C4-2B (cell line): ENCODE measurements at regions not wholly inside any gene's neighbourhood (a gene's known extent, or its start where the extent isn't known, plus 50 kb on each side); places are given as distances from the start of the nearest gene placed in this dataset.
"Not testable (repeated sequence)": the region's sequence is repeated elsewhere in the genome, so short reads cannot be mapped to it uniquely, and the experiment has no call there.

Source experiments
- H3K27ac ChIP-seq: fragments of 450-650 bp; 2 replicates; pipeline ENCODE4 v1.5.1; 2017
- ZFX ChIP-seq: fragments of 450-650 bp; IDR thresholded peaks from 2 replicates; pipeline ENCODE4 v1.6.1; 2017
- TF ChIP-seq, protein P1 (sequence below): fragments of 450-650 bp; conservative IDR thresholded peaks from 2 replicates; pipeline ENCODE4 v1.5.1; 2017; ENCODE audit warnings: mild to moderate bottlenecking

DNA sequence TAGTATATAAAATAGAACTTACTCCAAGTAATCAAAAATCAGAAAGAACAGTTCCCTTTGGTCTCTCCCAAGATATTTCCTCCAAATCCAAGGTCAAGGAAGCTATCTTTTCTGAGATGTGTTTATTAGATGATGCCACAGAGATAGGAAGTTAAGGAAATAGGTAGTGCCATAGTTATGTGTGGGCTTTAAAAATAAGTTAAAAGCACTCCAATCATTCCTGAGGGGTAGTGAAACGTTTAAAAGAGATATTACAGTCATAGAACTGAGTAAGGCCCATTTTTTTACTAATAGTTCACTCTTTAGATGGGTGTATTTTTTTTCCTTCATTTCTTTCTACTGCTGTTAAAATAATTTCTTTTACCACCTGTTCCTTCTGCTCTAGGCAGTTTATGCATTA, 1630.9 kb upstream of the SEL1L start:
- TF ChIP-seq ZFX, result no peak
- TF ChIP-seq, protein P1, sequence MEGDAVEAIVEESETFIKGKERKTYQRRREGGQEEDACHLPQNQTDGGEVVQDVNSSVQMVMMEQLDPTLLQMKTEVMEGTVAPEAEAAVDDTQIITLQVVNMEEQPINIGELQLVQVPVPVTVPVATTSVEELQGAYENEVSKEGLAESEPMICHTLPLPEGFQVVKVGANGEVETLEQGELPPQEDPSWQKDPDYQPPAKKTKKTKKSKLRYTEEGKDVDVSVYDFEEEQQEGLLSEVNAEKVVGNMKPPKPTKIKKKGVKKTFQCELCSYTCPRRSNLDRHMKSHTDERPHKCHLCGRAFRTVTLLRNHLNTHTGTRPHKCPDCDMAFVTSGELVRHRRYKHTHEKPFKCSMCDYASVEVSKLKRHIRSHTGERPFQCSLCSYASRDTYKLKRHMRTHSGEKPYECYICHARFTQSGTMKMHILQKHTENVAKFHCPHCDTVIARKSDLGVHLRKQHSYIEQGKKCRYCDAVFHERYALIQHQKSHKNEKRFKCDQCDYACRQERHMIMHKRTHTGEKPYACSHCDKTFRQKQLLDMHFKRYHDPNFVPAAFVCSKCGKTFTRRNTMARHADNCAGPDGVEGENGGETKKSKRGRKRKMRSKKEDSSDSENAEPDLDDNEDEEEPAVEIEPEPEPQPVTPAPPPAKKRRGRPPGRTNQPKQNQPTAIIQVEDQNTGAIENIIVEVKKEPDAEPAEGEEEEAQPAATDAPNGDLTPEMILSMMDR, result no peak
- H3K27ac ChIP-seq, result no peak overlapping the region

DNA sequence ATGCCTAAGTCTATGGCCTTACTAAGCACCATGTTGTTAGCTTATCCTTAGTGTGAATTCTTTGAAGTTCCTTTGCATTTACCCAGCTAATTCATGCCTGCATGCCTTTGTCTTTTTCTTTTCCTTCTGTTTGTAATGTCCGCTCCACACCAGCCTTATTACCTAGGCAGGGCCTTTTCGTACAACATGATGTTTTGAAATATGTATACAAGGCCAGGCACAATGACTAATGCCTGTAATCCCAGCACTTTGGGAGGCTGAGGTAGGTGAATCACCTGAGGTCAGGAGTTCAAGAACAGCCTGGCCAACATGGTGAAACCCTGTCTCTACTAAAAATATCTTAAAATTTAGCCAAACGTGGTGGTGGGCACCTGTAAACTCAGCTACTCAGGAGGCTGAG, 1636.5 kb upstream of the SEL1L start:
- H3K27ac ChIP-seq, result no peak overlapping the region
- TF ChIP-seq, protein P1, result no peak
- no peak for TF ChIP-seq ZFX

DNA sequence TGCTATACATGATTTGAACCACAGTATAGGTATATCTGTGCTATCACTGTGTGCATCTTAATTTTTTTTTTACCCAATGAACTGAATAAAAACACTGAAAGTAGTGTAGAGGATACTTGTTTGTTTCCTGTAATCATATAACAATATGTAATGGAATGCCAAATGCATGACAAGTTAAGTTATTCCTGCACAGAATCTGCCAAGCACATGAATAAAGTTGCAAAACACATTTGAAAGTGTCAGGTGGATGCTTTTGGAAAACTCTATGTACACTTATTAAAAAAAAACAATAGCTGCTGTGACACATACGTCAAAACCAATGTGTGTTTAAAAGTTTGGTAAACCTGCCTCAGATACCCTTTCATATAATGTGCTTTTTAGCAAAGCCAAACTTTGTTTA, 1638.1 kb upstream of the SEL1L start:
- H3K27ac ChIP-seq, result no peak overlapping the region
- TF ChIP-seq, protein P1, result no peak
- TF ChIP-seq ZFX, result no peak

DNA sequence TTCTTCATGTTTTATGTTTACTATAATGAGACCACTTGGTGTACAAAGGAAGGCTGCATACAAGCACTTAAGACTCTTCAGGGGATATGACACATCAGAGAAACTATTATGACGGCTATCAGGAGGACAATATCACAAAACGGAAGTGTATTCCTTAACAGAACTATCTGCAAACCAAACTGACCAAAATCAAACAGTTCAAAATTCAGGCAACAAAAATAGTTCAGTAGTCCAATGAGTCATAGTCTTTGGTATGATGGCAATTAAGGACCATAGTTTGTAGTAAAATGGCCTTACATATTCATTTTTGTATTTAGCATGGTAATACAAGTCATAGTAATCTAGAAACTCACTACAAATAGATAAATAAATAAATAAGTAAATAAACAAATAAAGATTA, 1638.7 kb upstream of the SEL1L start:
- no peak overlapping the region for H3K27ac ChIP-seq
- TF ChIP-seq ZFX, result no peak
- TF ChIP-seq, protein P1, result no peak

DNA sequence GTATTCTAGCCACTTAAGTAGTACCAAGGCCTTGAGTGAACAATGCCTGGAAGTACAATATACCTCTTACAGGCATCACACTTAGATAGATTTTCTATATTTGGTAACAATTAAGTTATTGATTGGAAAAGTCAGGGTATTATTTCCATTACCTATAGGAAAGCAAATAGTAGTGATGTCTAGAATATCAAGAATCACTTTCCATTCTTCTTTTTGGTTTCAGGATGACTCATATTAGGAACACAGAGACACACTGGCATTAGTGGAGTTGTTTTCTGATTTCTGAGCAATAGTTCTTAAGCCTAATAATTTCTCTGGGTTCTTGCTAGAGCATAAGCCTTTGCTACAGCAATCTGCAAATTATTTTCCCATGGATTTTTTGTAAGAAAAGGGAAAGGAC, 1640.0 kb upstream of the SEL1L start:
- TF ChIP-seq, protein P1, result no peak
- TF ChIP-seq ZFX, result no peak
- H3K27ac ChIP-seq, result no peak overlapping the region

DNA sequence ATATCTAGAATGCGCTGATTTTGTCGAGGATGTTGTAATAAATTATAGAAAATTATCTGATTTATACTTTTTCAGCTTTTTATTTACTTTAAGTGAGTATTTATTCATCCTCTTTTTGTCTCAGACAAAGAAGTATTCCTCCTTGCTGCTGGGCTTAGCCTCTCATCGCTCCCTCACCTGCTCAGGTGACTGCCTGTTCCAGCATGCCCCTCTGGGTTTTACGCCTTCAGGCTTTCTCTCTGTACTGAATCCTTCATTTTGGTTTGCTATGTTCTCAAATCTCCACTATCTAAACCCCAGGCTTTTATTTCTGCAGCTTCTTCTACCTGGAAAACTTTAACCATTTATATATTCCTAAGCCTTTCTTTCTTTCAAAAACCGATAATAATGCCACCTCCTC, 1650.9 kb upstream of the SEL1L start:
- TF ChIP-seq, protein P1, result no peak
- no peak overlapping the region for H3K27ac ChIP-seq

DNA sequence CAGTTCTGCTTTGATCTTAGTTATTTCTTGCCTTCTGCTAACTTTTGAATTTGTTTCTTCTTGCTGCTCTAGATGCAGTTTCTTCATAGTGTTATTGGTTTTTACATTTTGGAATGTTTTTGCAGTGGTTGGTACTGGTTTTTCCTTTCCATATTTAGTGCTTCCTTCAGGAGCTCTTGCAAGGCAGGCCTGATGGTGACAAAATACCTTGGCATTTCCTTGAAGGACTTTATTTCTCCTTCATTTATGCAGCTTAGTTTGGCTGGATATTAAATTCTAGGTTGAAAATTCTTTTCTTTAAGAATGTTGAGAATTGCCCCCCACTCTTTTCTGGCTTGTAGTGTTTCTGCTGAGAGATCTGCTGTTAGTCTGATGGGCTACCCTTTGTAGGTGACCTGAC, 1654.7 kb upstream of the SEL1L start:
- H3K27ac ChIP-seq, result not testable (repeated sequence)

DNA sequence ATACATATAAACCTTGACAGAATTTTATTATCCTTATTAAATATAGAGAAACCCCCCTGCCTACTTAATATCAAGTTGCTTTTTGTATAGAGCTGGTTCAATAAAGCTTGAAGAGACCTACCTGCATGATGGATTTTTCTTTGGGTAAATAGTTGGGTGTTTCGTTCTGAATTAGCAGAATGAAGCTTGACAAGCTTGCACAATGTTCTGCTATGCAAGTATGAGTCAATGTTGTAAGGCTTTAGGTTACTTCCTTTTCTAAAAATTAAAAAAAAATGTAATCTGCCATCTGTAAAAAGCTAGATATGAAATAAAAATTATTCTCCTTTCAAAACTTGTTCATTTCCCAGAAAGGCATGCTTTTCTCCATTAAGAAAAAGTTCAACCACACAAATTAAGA, 1662.6 kb upstream of the SEL1L start:
- no peak for TF ChIP-seq ZFX
- TF ChIP-seq, protein P1, result no peak

More for the DNA sequence above, 1662.6 kb upstream of the SEL1L start:
- H3K27ac ChIP-seq, result no peak overlapping the region
